ENCODE measurements at regions not wholly inside any gene's neighbourhood (a gene's known extent, or its start where the extent isn't known, plus 50 kb on each side); places are given as distances from the start of the nearest gene placed in this dataset.

- no peak for TF ChIP-seq AFF4 (CRISPR knock-in tag; IDR thresholded peaks at IDR 0.05; ENCODE audit: borderline replicate concordance)
- no peak for TF ChIP-seq NFYB (CRISPR knock-in tag; conservative IDR thresholded peaks at IDR 0.05; ENCODE audit: low read depth)
Observed at GRCh38 chr5:68027519-68027918, 188.0 kb upstream of the PIK3R1 start.

All from WTC11 (cell line).